Hindlimb muscle (tissue), 1 donor: ENCODE measurements at regions not wholly inside any gene's neighbourhood (a gene's known extent, or its start where the extent isn't known, plus 50 kb on each side); places are given as distances from the start of the nearest gene placed in this dataset.

Source experiments
- DNase-seq: peaks from one replicate; pipeline ENCODE4 v3.0.0-alpha.2; 2013

- DNase-seq: no peak
Measured at GRCh38 chr14:26766726-26767125, 168.9 kb upstream of the NOVA1 start.

GRCh38 chr14:26773906-26774593 is 176.2 kb upstream of the NOVA1 start:
- DNase-seq: no peak

GRCh38 chr14:26775765-26776563 is 178.1 kb upstream of the NOVA1 start:
- DNase-seq: peak; percentile 40

GRCh38 chr14:26791117-26791806 is 193.4 kb upstream of the NOVA1 start:
- DNase-seq: no peak

GRCh38 chr14:26794731-26795130 is 196.9 kb upstream of the NOVA1 start:
- DNase-seq: no peak

GRCh38 chr14:26808407-26808806 is 210.6 kb upstream of the NOVA1 start:
- DNase-seq: no peak

- DNase-seq: no peak
Measured at GRCh38 chr14:26810631-26811030, 212.8 kb upstream of the NOVA1 start.

GRCh38 chr14:26811756-26812305 is 214.0 kb upstream of the NOVA1 start:
- no peak for DNase-seq

GRCh38 chr14:26820138-26820537 is 222.3 kb upstream of the NOVA1 start:
- no peak for DNase-seq

- no peak for DNase-seq
Measured at GRCh38 chr14:26820572-26820971, 222.7 kb upstream of the NOVA1 start.

- no peak for DNase-seq
Measured at GRCh38 chr14:26828741-26829140, 230.9 kb upstream of the NOVA1 start.

- DNase-seq: no peak
Measured at GRCh38 chr14:26833621-26834176, 235.9 kb upstream of the NOVA1 start.

- DNase-seq: no peak
Measured at GRCh38 chr14:26835979-26836570, 238.2 kb upstream of the NOVA1 start.

- DNase-seq: no peak
Measured at GRCh38 chr14:26839481-26839880, 241.6 kb upstream of the NOVA1 start.

GRCh38 chr14:26841326-26841725 is 243.5 kb upstream of the NOVA1 start:
- no peak for DNase-seq

GRCh38 chr14:26841920-26842741 is 244.3 kb upstream of the NOVA1 start:
- peak; percentile 77 for DNase-seq

GRCh38 chr14:26845151-26845818 is 247.5 kb upstream of the NOVA1 start:
- no peak for DNase-seq

- no peak for DNase-seq
Measured at GRCh38 chr14:26846388-26846787, 248.6 kb upstream of the NOVA1 start.

- no peak for DNase-seq
Measured at GRCh38 chr14:26849514-26849913, 251.7 kb upstream of the NOVA1 start.

- no peak for DNase-seq
Measured at GRCh38 chr14:26851793-26852192, 254.0 kb upstream of the NOVA1 start.
